HEK293T (cell line): ENCODE measurements at regions not wholly inside any gene's neighbourhood (a gene's known extent, or its start where the extent isn't known, plus 50 kb on each side); places are given as distances from the start of the nearest gene placed in this dataset.

Experiments
- ARNT ChIP-seq: fragments of 450-650 bp; IDR thresholded peaks from 2 replicates; pipeline ENCODE4 v1.6.1; 2017; ENCODE audit warnings: mild to moderate bottlenecking
- BHLHE40 ChIP-seq: fragments of 450-650 bp; IDR thresholded peaks from 2 replicates; pipeline ENCODE4 v1.6.1; 2016; ENCODE audit warnings: mild to moderate bottlenecking, moderate library complexity, borderline replicate concordance
- CTBP1 ChIP-seq: fragments of 450-650 bp; IDR thresholded peaks from 2 replicates; pipeline ENCODE4 v1.6.1; 2016; ENCODE audit warnings: borderline replicate concordance
- ELF4 ChIP-seq: fragments of 450-650 bp; IDR thresholded peaks from 2 replicates; pipeline ENCODE4 v1.6.1; 2017; ENCODE audit warnings: antibody characterized with exemption
- FOXK2 ChIP-seq: fragments of 450-650 bp; IDR thresholded peaks from 2 replicates; pipeline ENCODE4 v1.6.1; 2016; ENCODE audit warnings: mild to moderate bottlenecking
- NFRKB ChIP-seq: fragments of 450-650 bp; IDR thresholded peaks from 2 replicates; pipeline ENCODE4 v1.6.1; 2016; ENCODE audit warnings: mild to moderate bottlenecking, moderate library complexity
- SP1 ChIP-seq: fragments of 450-650 bp; IDR thresholded peaks from 2 replicates; pipeline ENCODE4 v1.6.1; 2017
- SUZ12 ChIP-seq: fragments of 450-650 bp; IDR thresholded peaks from 2 replicates; pipeline ENCODE4 v1.6.1; 2016; ENCODE audit warnings: mild to moderate bottlenecking
- TARDBP ChIP-seq: fragments of 450-650 bp; IDR thresholded peaks from 2 replicates; pipeline ENCODE4 v1.6.1; 2016
- ZNF384 ChIP-seq: fragments of 450-650 bp; IDR thresholded peaks from 2 replicates; pipeline ENCODE4 v1.6.1; 2016

GRCh38 chr14:106831322-106831720 is 1304.9 kb downstream of the TMEM121 start:
- no peak for TF ChIP-seq CTBP1
- TF ChIP-seq FOXK2: no peak
- no peak for TF ChIP-seq NFRKB
- TF ChIP-seq SP1: no peak
- no peak for TF ChIP-seq ELF4
- no peak for TF ChIP-seq BHLHE40
- no peak for TF ChIP-seq TARDBP
- TF ChIP-seq SUZ12: no peak
- no peak for TF ChIP-seq ARNT
- TF ChIP-seq ZNF384: no peak
